ENCODE measurements at regions not wholly inside any gene's neighbourhood (a gene's known extent, or its start where the extent isn't known, plus 50 kb on each side); places are given as distances from the start of the nearest gene placed in this dataset.
"Not testable (repeated sequence)": the region's sequence is repeated elsewhere in the genome, so short reads cannot be mapped to it uniquely, and the experiment has no call there.

DNA sequence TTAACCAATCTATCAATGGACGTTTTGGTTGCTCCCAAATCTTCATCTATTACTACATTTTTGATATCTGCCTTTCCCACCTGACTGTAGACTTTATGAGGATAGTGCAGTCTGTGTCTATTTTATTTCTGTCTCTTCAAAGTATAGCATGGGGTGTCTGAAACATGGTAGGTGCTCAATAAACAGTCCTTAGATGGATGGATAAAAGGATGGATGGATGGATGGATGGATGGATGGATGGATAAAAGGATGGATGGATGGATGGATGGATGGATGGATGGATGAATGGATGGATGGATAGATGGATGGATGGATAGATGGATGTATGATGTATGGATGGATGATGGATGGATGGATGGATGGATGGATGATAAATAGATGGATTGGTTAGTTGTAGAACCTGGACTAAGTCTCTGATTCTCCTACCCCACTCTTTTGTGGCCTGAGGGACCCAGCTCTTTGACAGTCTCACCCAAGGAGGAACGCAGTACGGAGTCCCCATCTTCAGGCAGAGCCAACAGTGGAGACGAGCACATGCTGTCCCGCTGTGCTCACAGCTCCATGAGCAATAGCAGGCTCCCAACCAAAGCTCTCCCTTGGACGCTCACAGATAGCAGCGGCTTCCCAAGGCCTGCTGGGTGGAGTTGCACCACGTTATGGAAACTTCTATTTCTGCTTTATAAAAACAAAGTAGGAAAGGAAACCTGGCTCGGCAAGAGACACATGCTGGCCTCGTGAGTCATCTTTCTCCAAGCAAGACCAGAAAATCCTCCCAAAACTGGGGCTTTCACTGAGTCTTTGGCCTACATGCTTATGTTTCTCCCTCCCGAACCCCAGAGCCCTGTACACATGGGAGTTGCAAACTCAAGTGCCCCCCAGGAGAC lies 448.0 kb downstream of the MIAT start:
- no peak for DNase-seq

- no peak for DNase-seq
These were observed 449.6 kb downstream of the MIAT start for GRCh38 chr22:27106985-27107384.

GRCh38 chr22:27107386-27107785 lies 450.0 kb downstream of the MIAT start:
- no peak for DNase-seq

- no peak for DNase-seq
These were observed 450.4 kb downstream of the MIAT start for GRCh38 chr22:27107824-27108223.

GRCh38 chr22:27108425-27109114 lies 451.2 kb downstream of the MIAT start:
- DNase-seq, result no peak

DNA sequence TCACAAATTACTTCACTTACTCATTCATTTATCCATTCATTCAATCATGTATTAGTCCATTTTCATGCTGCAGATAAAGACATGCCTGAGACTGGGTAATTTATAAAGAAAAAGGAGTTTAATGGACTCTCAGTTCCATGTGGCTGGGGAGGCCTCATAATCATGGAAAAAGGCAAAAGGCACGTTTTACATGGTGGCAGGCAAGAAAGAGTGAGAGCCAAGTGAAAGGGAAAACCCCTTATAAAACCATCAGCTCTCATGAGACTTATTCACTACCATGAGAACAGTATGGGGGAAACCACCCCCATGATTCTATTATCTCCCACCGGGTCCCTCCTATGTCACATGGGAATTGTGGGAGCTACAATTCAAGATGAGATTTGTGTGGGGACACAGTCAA lies 452.0 kb downstream of the MIAT start:
- not testable (repeated sequence) for DNase-seq

DNA sequence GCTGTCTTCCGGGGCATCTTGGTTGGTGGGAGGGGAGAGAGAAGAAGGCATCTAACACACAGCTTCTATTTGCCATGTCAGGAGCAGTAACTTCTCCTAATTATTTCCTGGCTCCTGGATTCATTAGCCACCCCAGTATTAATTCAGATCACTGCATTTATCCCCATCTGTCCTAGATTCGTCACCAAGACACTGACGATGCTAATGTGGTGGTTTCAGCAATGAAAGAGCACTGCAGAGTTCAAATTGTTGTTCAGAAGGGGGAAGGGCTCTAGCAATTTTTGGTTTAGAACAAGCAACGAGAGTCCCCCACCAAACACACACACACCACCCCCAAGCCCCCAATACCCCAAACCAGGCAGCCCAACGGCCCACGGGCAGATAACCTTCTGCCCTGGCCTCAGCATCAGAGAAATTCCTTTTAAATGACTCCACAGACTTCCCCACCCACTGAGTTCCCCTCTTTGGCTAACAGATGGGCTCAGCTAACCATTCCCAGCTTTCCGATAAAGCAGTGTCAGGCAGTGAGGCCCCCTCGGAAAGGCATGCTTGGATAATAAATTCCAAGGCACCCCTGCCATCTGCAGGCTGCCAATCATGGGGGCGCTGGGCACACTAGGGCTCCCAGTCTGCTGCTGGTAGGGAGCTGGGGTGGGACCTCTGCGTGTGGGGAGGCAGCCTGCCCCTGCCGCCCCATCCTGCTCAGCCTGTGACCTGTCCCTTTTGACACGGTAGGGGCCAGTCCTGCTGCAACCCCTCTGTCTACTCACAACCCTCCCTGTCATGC lies 453.5 kb downstream of the MIAT start:
- no peak for DNase-seq

- no peak for DNase-seq
These were observed 454.6 kb downstream of the MIAT start for GRCh38 chr22:27111796-27112672.

DNA sequence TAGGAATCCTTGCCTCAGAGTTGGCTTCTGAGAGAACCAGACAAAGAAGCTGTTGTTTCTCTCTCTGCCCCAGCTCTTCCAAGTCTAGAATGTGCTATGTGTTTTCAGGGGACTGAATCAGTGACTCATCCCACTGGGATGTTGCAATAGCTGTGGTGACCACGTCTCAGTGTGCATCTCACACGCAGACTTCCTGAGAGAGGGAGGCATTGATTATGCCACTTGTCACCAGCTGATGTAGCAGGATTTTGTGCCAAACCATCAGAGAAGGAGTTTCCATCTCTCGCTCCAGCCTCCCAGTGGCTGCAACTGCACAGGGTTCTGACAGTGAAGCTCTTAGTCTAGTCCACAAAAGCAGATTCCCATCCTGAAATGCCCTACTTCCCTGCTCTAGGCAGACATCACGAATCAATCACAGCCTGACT lies 455.8 kb downstream of the MIAT start:
- DNase-seq, result no peak

DNA sequence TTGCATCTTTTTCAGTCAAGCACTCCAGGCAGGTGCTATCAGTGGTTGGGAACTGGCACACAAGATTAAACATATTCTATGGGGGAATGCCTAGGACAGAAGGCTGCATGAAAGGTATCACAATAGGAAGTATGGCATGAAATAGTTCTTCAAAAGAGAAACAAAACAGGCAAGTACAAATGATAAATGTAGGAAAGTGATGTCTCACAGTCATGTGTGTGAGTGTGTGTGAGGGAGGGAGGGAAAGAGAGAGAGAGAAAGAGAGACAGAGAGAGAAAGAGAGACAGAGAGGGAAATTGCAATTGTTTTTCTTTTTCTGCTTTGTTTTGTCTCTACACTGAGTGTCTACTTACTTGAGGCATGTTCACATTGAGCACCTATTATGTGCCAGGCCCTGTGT lies 456.3 kb downstream of the MIAT start:
- no peak for DNase-seq

DNA sequence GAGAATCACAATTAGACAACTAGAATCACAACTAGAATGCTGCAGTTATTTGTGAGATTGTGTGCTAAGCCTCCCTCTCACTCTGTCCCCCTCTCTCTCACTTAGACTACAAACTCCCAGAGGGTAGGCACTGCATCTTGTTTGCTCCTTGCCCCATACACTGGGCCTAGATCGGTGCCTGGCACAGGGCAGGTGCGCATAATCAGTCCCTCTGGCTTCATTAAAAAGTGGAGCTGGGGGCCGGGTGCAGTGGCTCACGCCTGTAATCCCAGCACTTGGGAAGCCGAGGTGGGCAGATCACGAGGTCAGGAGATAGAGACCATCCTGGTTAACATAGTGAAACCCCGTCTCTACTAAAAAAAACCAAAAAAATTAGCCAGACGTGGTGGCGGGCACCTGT lies 456.8 kb downstream of the MIAT start:
- DNase-seq, result no peak

- DNase-seq, result no peak
These were observed 458.0 kb downstream of the MIAT start for GRCh38 chr22:27115410-27115809.

DNA sequence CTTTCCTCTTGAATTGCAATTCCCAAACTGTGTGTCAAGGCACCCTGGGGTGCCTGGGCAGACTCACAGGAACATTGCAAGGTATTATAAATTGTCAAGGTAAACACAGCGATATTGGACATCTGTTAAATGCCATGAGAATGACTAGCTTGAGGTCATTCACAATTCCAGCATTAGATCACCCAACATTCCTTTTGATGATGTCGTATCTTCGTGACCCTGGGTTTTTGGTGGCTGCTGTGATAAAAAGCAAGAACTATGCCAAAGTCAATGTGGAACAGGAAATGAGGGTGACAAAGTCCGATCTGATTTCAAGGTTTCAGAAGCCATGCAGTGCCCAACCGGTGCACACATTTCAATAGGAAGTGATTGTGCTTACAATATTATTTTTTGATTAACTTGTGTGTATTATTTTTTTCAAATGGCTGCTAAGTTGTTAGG lies 458.4 kb downstream of the MIAT start:
- DNase-seq, result no peak

DNA sequence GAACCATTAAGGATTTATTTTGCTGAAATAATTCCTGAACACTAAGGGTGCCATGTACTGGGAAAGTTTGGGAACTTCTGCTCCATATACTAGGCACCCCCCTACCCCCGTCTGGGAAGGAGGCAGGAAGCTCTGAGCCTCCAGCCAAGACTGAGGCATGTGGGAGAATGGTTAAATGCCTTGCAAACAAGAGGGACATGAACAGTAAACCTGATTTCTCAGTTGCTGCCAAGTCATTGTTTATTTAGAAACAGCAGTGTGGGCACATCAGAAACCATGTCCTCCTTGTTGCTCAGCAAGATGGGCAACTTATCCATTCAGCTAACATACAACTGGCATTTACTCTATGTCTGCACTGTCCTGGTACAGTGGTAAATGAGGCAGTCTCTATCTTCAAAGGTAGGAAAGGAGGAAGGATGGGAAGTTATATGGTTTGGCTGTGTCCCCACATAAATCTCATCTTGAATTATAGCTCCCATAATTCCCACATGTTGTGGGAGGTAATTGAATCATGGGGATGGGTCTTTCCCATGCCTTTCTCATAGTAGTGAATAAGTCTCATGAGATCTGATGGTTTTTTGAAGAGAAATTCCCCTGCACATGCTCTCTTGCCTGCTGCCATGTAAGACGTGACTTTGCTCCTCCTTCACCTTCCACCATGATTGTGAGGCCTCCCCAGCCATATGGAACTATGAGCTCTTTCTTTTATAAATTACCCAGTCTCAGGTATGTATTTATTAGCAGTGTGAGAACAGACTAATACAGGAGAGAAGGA lies 459.1 kb downstream of the MIAT start:
- DNase-seq, result no peak

DNA sequence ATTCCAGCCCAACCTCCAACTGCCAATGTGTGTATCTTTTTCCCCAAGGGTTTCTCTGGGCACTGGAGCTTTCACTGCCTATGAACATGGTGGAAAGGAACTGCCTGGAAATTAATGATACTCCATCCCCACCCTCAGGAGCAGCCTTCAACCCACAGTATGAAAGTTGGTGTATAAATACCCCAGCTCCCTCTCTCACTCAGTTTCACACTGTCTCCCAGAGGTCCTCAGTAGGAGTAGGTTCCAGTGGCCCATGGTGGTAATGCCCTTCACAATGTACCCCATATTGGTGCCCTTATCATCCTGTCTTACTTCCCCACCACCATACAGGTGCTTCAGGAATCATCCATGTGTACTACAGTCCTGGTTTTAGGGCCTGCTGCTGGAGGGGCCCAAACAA lies 462.6 kb downstream of the MIAT start:
- no peak for DNase-seq

- no peak for DNase-seq
These were observed 465.2 kb downstream of the MIAT start for GRCh38 chr22:27122574-27122973.

GRCh38 chr22:27123880-27124279 lies 466.5 kb downstream of the MIAT start:
- DNase-seq, result no peak

GRCh38 chr22:27124351-27124966 lies 467.1 kb downstream of the MIAT start:
- no peak for DNase-seq

DNA sequence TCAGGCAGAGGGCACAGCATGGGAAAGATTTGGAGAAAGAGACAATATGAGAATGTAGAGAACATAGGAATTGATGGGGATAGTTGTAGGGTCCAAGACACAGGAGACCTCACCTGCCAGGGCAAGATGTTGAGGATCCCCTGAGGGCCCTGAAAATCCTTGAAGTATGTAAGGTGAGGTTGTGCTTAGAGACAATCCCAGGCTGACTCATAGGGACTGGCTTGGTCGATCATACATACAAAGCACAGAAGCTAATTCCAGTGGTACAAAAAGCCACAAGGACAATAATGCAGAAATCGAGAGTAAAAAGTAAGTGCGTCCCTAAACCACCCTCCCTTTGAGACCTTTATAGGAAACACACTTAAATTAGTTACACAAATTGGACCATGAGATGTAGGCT lies 468.2 kb downstream of the MIAT start:
- DNase-seq, result no peak

DNA sequence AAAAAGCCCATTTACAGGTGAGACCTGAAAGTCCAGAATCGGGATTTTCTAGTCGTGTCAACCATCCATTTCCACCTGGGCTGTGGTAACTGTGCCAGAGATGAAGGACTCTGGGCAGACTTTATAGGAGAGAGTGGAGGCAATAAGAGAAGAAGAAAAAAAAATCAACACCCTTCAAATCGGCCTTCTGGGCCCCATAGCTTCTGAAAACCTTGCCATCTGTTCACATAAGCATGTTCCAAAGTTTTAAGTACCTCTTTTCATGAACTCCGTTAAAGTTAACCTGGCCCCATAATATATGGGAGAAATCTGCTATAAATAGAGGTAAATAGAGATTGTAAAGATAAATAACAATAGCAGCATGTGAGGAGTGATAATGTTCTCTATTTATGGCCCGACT lies 470.5 kb downstream of the MIAT start:
- no peak for DNase-seq

DNA sequence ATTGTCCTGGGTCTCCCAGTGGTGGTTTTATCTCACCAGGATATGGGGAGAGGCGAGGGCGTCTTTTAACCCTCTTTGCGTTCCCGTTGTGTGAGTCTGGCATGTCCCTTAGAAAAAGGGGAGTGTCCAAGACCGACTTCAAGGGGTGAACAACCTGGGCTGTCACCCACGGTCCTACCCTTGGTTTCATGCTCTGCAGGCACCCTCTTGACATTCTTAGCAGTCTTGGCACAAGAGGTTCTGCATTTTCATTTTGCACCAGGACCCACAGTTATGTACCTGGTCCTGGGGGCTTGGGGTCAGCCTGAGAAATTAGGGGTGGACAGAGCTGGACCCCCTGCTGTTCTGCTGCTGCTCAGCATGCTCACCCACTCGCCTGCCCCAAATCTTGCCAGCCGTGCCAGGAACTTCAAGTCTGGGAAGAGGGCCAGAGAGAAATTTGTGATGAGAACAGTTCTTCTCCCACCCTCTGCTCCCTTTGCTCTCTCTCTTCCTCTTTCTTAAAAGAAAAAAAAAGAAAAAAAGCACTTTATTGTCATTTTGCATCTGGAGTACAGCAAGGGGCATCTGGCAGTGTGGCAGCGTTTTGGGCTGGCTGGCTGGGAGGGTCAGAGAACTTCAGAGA lies 471.2 kb downstream of the MIAT start:
- DNase-seq, result no peak
